GM23338 (cell line): ENCODE measurements at regions not wholly inside any gene's neighbourhood (a gene's known extent, or its start where the extent isn't known, plus 50 kb on each side); places are given as distances from the start of the nearest gene placed in this dataset.

Experiments used
- ATAC-seq: fragments of 200-7000 bp; cut with Tn5 transposase; 3 replicates; pipeline ENCODE4 v1.9.1; 2020
- DNase-seq: peaks from one replicate; pipeline ENCODE4 v3.0.0-alpha.2; 2015; ENCODE audit warnings: low spot score
- H2AFZ ChIP-seq: fragments of 200-600 bp; sonication (generic); 2 replicates; pipeline ENCODE4 v1.8.0; 2016; ENCODE audit warnings: antibody characterized with exemption, mild to moderate bottlenecking, moderate library complexity
- H3F3A ChIP-seq: fragments of 200-600 bp; sonication (generic); replicated peaks from 2 replicates; pipeline ENCODE4 v1.8.0; 2017; ENCODE audit warnings: antibody characterized with exemption, mixed run types, low read depth
- H3K27ac ChIP-seq: fragments of 200-600 bp; sonication (generic); 2 replicates; pipeline ENCODE4 v1.6.1; 2016; ENCODE audit warnings: low read depth
- H3K27me3 ChIP-seq: fragments of 200-600 bp; sonication (generic); 2 replicates; pipeline ENCODE4 v1.8.0; 2016; ENCODE audit warnings: mild to moderate bottlenecking, mixed run types, moderate library complexity; ENCODE audit not compliant: insufficient read depth
- H3K36me3 ChIP-seq: fragments of 200-600 bp; sonication (generic); 2 replicates; pipeline ENCODE4 v1.8.0; 2016; ENCODE audit warnings: mild to moderate bottlenecking; ENCODE audit not compliant: insufficient read depth
- H3K4me1 ChIP-seq: fragments of 200-600 bp; sonication (generic); 2 replicates; pipeline ENCODE4 v1.8.0; 2016; ENCODE audit warnings: mild to moderate bottlenecking, moderate library complexity; ENCODE audit not compliant: insufficient read depth
- H3K4me2 ChIP-seq: fragments of 200-600 bp; sonication (generic); 2 replicates; pipeline ENCODE4 v1.7.1; 2017; ENCODE audit warnings: mixed run types
- H3K4me3 ChIP-seq: fragments of 200-600 bp; sonication (generic); 2 replicates; pipeline ENCODE4 v1.6.1; 2016; ENCODE audit warnings: mixed run types
- H3K79me2 ChIP-seq: fragments of 200-600 bp; sonication (generic); replicated peaks from 2 replicates; pipeline ENCODE4 v1.8.0; 2017; ENCODE audit warnings: mild to moderate bottlenecking; ENCODE audit not compliant: insufficient read depth
- H3K9me2 ChIP-seq: fragments of 200-600 bp; sonication (generic); 2 replicates; pipeline ENCODE4 v1.8.0; 2017; ENCODE audit not compliant: insufficient read depth
- H4K20me1 ChIP-seq: fragments of 200-600 bp; sonication (generic); replicated peaks from 2 replicates; pipeline ENCODE4 v1.8.0; 2017; ENCODE audit warnings: mild to moderate bottlenecking; ENCODE audit not compliant: insufficient read depth
- H3K27ac Mint-ChIP-seq: 2 replicates; pipeline ENCODE4 v1.8.0; 2020; ENCODE audit warnings: inconsistent platforms, mild to moderate bottlenecking, moderate library complexity, mixed read lengths
- H3K27me3 Mint-ChIP-seq: 3 replicates; pipeline ENCODE4 v1.8.0; 2022; ENCODE audit warnings: low read depth, mild to moderate bottlenecking, moderate library complexity, mixed read lengths, inconsistent platforms; ENCODE audit not compliant: insufficient read depth, poor library complexity
- H3K36me3 Mint-ChIP-seq: 3 replicates; pipeline ENCODE4 v1.8.0; 2021; ENCODE audit warnings: low read depth, mild to moderate bottlenecking, inconsistent platforms, moderate library complexity, mixed read lengths
- H3K4me1 Mint-ChIP-seq: 3 replicates; pipeline ENCODE4 v1.8.0; 2020; ENCODE audit warnings: mild to moderate bottlenecking, inconsistent platforms, mixed read lengths
- H3K4me3 Mint-ChIP-seq: 3 replicates; pipeline ENCODE4 v1.8.0; 2021; ENCODE audit warnings: moderate library complexity, mild to moderate bottlenecking, inconsistent platforms, mixed read lengths
- H3K9me3 Mint-ChIP-seq: 3 replicates; pipeline ENCODE4 v1.8.0; 2020; ENCODE audit warnings: moderate library complexity, mild to moderate bottlenecking, inconsistent platforms, mixed read lengths
- CREB1 ChIP-seq: fragments of 250-450 bp; sonication (Bioruptor Pico); IDR thresholded peaks from 2 replicates; pipeline ENCODE4 v1.5.0; 2020; ENCODE audit warnings: low read depth, mild to moderate bottlenecking, moderate library complexity
- CTCF ChIP-seq, 2 experiments: fragments of 200-600 bp in 1 of 2; sonication (generic) in 1 of 2; conservative IDR thresholded peaks; 2 replicates each; pipeline versions ENCODE4 v1.5.1 to v1.6.1; 2016 to 2017; ENCODE audit warnings: antibody characterized with exemption in 2 of 2, low read depth in 2 of 2, mild to moderate bottlenecking in 2 of 2, moderate library complexity in 1 of 2
- EZH2 ChIP-seq: fragments of 200-600 bp; sonication (generic); IDR thresholded peaks from one replicate; pipeline ENCODE4 v1.8.0; 2017; ENCODE audit warnings: antibody characterized with exemption, mild to moderate bottlenecking, low read depth; ENCODE audit not compliant: unreplicated experiment
- EZH2phosphoT487 ChIP-seq: fragments of 200-600 bp; sonication (generic); IDR thresholded peaks from one replicate; pipeline ENCODE4 v1.8.1; 2018; ENCODE audit warnings: antibody characterized with exemption; ENCODE audit not compliant: unreplicated experiment
- NANOG ChIP-seq: IDR thresholded peaks from 2 replicates; pipeline ENCODE4 v1.6.1; 2016; ENCODE audit warnings: antibody characterized with exemption, borderline replicate concordance
- POLR2AphosphoS5 ChIP-seq: IDR thresholded peaks from 2 replicates; pipeline ENCODE4 v1.6.1; 2016; ENCODE audit warnings: antibody characterized with exemption, low read depth
- REST ChIP-seq: IDR thresholded peaks from one replicate; pipeline ENCODE4 v1.6.1; 2018; ENCODE audit warnings: antibody characterized with exemption; ENCODE audit not compliant: unreplicated experiment
- ZNF114 ChIP-seq: fragments of 250-450 bp; sonication (Bioruptor Pico); IDR thresholded peaks from 2 replicates; pipeline ENCODE4 v1.5.0; 2020; ENCODE audit warnings: mild to moderate bottlenecking, moderate library complexity
- ZNF331 ChIP-seq: fragments of 250-450 bp; sonication (Bioruptor Pico); IDR thresholded peaks from 2 replicates; pipeline ENCODE4 v1.5.0; 2020; ENCODE audit warnings: low read depth, mild to moderate bottlenecking, moderate library complexity

- no peak for TF ChIP-seq CTCF (conservative IDR thresholded peaks at IDR 0.05; ENCODE audit: low read depth in 2 of 2)
- no peak for TF ChIP-seq ZNF331 (CRISPR knock-in tag)
- no peak for TF ChIP-seq REST
- TF ChIP-seq ZNF114 (CRISPR knock-in tag) = no peak
- TF ChIP-seq CREB1 (CRISPR knock-in tag) = no peak
- no peak for TF ChIP-seq POLR2AphosphoS5
- TF ChIP-seq EZH2 = no peak
- TF ChIP-seq EZH2phosphoT487 = no peak
- TF ChIP-seq NANOG = no peak
Observed at GRCh38 chr15:96406291-96406690, 75.8 kb downstream of the NR2F2 start (continued).

- Mint-ChIP-seq H3K4me3 (no peak overlapping the region), H3K36me3 (no peaks in the 10 kb centered on the region), H3K27me3 (peaks cover 73% of the 10 kb centered on the region), H3K27ac (no peak overlapping the region), H3K4me1 (peaks cover 15% of the 10 kb centered on the region), H3K9me3 (peaks cover 3% of the 10 kb centered on the region; the same call in 1 of the 3 replicates)
- H3K27ac ChIP-seq = no peak overlapping the region
- DNase-seq (no peak), ATAC-seq (no peak)
- no peaks in the 10 kb centered on the region for H3K79me2 ChIP-seq
- H3K4me1 ChIP-seq = peaks cover 29% of the 10 kb centered on the region; the same call in 1 of the 2 replicates
- H3K4me3 ChIP-seq = no peak overlapping the region
- no peak overlapping the region for H2AFZ ChIP-seq
- peaks cover 21% of the 10 kb centered on the region for H3F3A ChIP-seq
- peaks cover 14% of the 10 kb centered on the region; the same call in 1 of the 2 replicates for H4K20me1 ChIP-seq
- H3K36me3 ChIP-seq = no peaks in the 10 kb centered on the region
- H3K27me3 ChIP-seq = peaks cover 98% of the 10 kb centered on the region
- H3K4me2 ChIP-seq = no peak overlapping the region
- no peak for TF ChIP-seq POLR2AphosphoS5
- no peak for TF ChIP-seq CREB1 (CRISPR knock-in tag)
- no peak for TF ChIP-seq ZNF331 (CRISPR knock-in tag)
- TF ChIP-seq NANOG = no peak
- no peak for TF ChIP-seq CTCF (conservative IDR thresholded peaks at IDR 0.05; ENCODE audit: low read depth in 2 of 2)
- H3K9me2 ChIP-seq = no peaks in the 10 kb centered on the region
Observed at GRCh38 chr15:96406701-96407100, 76.2 kb downstream of the NR2F2 start.
